HUES64 (cell line): ENCODE measurements at regions not wholly inside any gene's neighbourhood (a gene's known extent, or its start where the extent isn't known, plus 50 kb on each side); places are given as distances from the start of the nearest gene placed in this dataset.

Experiments
- H3K27ac ChIP-seq: 2 replicates; pipeline ENCODE4 v1.7.0; 2013; ENCODE audit warnings: low read depth, low read length, inconsistent platforms
- H3K27me3 ChIP-seq: 2 replicates; pipeline ENCODE4 v1.6.1; 2013; ENCODE audit warnings: mild to moderate bottlenecking, low read length; ENCODE audit not compliant: insufficient read depth
- H3K36me3 ChIP-seq: 2 replicates; pipeline ENCODE4 v1.6.1; 2013; ENCODE audit warnings: mild to moderate bottlenecking, low read length; ENCODE audit not compliant: insufficient read depth
- H3K4me1 ChIP-seq: 2 replicates; pipeline ENCODE4 v1.6.1; 2013; ENCODE audit warnings: mild to moderate bottlenecking, low read length, moderate library complexity; ENCODE audit not compliant: insufficient read depth
- H3K4me3 ChIP-seq: 2 replicates; pipeline ENCODE4 v1.5.1; 2013; ENCODE audit warnings: mild to moderate bottlenecking, low read length, moderate library complexity
- H3K9ac ChIP-seq: 2 replicates; pipeline ENCODE4 v1.6.1; 2013; ENCODE audit warnings: mild to moderate bottlenecking, low read depth, low read length
- H3K9me3 ChIP-seq: 2 replicates; pipeline ENCODE4 v1.6.1; 2013; ENCODE audit warnings: low read depth, low read length; ENCODE audit not compliant: insufficient read depth
- WGBS: fragments of 150-250, 120-280 bp; methylation state at CpG from one replicate; pipeline ENCODE4 v1.1.7; 2013; ENCODE audit warnings: missing lambda C conversion rate; 5-methylcytosine and 5-hydroxymethylcytosine counted together

DNA sequence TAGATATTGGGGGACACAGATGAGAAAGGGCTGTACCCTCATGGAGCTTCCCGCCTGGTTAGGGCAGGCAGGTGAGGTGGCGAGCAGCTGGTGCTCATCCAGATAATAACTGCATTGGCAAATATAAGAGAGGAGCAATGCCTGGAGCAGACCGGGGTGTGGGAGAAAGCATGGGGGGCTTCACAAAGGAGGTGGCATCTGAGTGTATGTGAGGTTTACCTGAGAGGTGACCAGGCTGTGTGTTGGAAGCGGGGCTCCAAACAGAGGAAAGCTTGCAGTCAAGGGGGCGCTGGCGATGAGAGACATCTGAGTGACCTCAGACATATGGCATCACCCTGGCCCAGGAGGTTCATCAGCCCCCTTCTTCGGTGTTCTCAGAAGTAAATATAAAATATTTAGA lies 72.1 kb upstream of the PMEPA1 start:
- Histone ChIP-seq H3K27ac (no peak overlapping the region), H3K9ac (no peak overlapping the region)

DNA sequence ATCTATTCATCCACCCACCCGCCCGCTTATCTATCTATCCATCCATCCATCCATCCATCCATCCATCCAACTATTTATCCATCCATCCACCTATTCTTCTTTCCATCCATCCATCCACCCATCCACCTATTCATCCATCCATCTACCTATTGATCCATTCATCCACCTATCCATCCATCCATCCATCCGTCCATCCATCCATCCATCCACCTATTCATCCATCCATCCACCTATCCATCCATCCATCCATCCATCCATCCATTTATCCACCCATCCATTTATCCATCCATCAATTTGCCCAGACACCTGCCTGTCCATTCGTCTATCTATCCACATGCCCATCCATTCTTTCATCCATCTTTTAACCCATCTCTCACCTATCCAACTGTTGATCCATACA lies 71.1 kb upstream of the PMEPA1 start:
- Histone ChIP-seq H3K27me3 (no peaks in the 10 kb centered on the region), H3K9me3 (no peaks in the 10 kb centered on the region), H3K27ac (no peak overlapping the region), H3K36me3 (no peaks in the 10 kb centered on the region), H3K4me3 (no peak overlapping the region), H3K9ac (no peak overlapping the region), H3K4me1 (peaks cover 3% of the 10 kb centered on the region; the same call in 1 of the 2 replicates)
- WGBS, result 93% methylated on average over 4 of the region's 4 CpGs

More for the DNA sequence above, 72.1 kb upstream of the PMEPA1 start:
- Histone ChIP-seq H3K27me3 (no peaks in the 10 kb centered on the region), H3K4me3 (no peak overlapping the region), H3K4me1 (peaks cover 3% of the 10 kb centered on the region; the same call in 1 of the 2 replicates), H3K9me3 (no peaks in the 10 kb centered on the region), H3K36me3 (no peaks in the 10 kb centered on the region)
- 89% methylated on average over 7 of the region's 7 CpGs for WGBS

DNA sequence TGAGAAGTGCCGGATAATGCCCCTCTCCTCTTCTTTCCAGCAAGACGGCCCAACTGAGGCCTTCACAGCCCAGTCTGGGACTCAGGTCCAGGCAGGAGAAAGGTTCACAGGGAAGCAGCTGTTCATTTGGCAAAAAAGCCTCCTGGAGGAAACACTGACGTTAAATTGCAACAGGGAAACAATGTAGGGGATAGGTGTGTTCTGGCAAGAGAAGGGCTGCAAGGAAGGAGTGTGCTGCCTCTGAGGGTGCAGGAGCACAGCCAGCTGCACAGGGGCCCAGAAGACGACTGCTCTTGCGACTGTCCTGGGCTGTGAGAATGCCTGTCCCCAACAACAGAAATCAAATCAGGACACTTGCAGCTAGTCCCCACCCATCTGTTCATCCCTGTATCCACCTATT lies 70.6 kb upstream of the PMEPA1 start:
- no peaks in the 10 kb centered on the region for H3K27me3 ChIP-seq
- H3K9ac ChIP-seq, result no peak overlapping the region
- 93% methylated on average over 5 of the region's 5 CpGs for WGBS
- no peak overlapping the region for H3K27ac ChIP-seq
- H3K36me3 ChIP-seq, result no peaks in the 10 kb centered on the region
- H3K4me3 ChIP-seq, result no peak overlapping the region
- H3K9me3 ChIP-seq, result no peaks in the 10 kb centered on the region
- H3K4me1 ChIP-seq, result peaks cover 3% of the 10 kb centered on the region; the same call in 1 of the 2 replicates

DNA sequence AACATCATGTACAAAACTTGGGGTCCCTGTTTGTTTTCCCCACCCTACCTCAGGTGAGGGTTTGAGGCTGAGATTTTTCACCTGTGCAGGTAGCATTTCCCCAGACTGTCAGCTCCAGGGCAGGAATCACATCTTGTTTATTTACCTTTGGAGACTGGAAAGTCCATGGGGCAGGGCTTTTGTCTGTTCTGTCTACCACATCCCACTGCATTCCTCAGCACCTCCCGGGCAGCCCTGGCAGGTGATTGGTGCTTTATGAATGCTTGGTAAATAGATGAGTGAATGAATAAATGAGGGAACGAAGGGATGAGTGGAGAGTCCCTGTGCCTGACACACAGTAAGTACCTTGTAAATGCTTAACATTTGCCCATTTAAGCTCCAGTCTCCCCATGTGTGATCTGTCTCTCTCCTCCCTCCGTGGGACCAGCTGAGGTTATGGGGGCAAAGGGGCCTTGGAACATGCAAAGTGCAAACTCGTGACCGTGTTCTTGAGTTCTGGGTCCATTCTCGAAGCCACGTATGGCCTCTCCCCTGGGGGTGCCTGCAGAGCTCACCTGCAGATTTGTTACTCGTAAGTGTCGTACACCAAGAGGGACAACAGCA lies 69.7 kb upstream of the PMEPA1 start:
- WGBS, result 81% methylated on average over 9 of the region's 9 CpGs
- Histone ChIP-seq H3K4me3 (no peak overlapping the region), H3K9ac (no peak overlapping the region), H3K27me3 (no peaks in the 10 kb centered on the region), H3K9me3 (no peaks in the 10 kb centered on the region), H3K4me1 (peaks cover 3% of the 10 kb centered on the region; the same call in 1 of the 2 replicates), H3K27ac (no peak overlapping the region), H3K36me3 (no peaks in the 10 kb centered on the region)

DNA sequence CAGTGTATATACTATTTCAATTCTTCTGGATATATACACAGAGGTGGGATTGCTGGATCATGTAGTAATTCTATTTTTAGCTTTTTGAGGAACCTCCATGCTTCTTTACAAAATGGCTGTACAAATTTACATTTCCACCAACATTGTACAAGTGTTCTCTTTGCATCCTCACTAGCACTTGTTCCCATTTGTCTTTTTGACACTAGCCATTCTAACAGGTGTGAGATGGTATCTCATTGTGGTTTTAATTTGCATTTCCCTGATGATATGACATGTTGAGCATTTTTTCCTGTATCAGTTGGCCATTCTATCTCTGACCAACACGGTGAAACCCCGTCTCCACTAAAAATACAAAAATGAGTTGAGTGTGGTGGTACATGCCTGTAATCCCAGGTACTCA lies 68.1 kb upstream of the PMEPA1 start:
- no peak overlapping the region for H3K27ac ChIP-seq
- no peaks in the 10 kb centered on the region for H3K36me3 ChIP-seq
- H3K4me3 ChIP-seq, result no peak overlapping the region
- peaks cover 4% of the 10 kb centered on the region; the same call in 1 of the 2 replicates for H3K4me1 ChIP-seq
- H3K27me3 ChIP-seq, result no peaks in the 10 kb centered on the region
- 93% methylated on average over 2 of the region's 2 CpGs for WGBS
- no peak overlapping the region for H3K9ac ChIP-seq
- H3K9me3 ChIP-seq, result no peaks in the 10 kb centered on the region

DNA sequence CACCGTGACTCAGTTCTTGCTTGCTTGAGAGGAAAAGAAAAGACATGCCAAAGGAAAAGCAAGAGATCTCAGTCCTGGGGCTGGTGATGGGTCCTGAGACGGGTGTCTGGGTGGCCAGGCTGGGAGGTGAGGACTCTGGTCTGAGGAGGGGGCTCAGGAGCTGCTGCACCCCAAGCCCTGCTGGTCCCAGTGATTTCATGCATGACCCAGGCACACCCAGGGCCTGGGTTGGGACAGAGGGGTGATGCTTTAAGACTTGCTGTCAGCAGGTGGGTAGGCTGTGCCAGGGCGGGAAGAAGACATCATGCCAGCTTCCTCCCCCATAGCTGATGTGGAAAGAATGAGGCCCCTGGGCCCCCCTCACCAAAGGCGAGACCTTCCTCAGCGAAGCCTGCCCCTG lies 65.1 kb upstream of the PMEPA1 start:
- Histone ChIP-seq H3K9me3 (no peaks in the 10 kb centered on the region), H3K27me3 (no peaks in the 10 kb centered on the region), H3K9ac (no peak overlapping the region), H3K4me3 (no peak overlapping the region), H3K36me3 (no peaks in the 10 kb centered on the region), H3K4me1 (peaks cover 8% of the 10 kb centered on the region; the same call in 1 of the 2 replicates), H3K27ac (no peak overlapping the region)
- WGBS, result 94% methylated on average over 5 of the region's 5 CpGs

DNA sequence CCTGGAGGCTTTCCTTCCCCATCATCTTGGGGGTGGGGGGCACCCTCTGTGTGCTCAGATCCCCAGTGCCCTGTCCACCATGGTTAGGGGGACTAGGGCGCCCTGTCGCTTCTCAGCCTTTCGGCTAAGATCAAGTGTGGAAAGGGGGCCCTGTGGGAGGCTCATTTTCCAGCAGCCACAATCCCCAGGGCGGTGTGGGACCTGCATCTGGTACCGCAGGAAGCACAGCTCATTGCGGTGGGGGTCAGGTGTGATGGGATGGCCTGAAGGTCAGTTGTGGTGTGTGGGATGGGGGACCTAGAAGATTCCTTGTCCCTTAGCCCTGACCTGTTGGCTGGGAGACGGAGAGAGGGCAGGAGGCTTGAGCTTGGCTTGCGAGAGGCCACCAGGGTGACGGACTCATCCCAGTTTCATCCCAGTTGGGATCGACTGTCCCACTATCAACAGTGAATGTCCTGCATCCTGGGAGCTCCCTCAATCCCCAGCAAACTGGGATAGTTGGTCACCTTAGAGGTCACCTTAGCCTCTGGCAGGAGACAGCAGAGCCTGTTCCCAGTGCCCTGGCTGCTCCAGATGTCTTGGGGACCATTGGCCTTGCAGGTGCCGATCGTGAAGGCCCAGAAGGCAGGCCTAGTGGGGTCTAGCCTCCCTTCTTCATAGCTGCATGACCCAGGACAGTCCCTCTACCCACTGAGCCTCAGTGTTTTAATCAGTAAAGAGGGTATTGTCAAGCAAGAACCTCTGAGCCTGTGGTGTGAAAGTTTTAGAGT lies 64.5 kb upstream of the PMEPA1 start:
- no peak overlapping the region for H3K27ac ChIP-seq
- no peaks in the 10 kb centered on the region for H3K27me3 ChIP-seq
- H3K4me3 ChIP-seq, result no peak overlapping the region
- peaks cover 8% of the 10 kb centered on the region; the same call in 1 of the 2 replicates for H3K4me1 ChIP-seq
- H3K9me3 ChIP-seq, result no peaks in the 10 kb centered on the region
- H3K9ac ChIP-seq, result no peak overlapping the region
- WGBS, result 97% methylated on average over 12 of the region's 12 CpGs
- H3K36me3 ChIP-seq, result no peaks in the 10 kb centered on the region

DNA sequence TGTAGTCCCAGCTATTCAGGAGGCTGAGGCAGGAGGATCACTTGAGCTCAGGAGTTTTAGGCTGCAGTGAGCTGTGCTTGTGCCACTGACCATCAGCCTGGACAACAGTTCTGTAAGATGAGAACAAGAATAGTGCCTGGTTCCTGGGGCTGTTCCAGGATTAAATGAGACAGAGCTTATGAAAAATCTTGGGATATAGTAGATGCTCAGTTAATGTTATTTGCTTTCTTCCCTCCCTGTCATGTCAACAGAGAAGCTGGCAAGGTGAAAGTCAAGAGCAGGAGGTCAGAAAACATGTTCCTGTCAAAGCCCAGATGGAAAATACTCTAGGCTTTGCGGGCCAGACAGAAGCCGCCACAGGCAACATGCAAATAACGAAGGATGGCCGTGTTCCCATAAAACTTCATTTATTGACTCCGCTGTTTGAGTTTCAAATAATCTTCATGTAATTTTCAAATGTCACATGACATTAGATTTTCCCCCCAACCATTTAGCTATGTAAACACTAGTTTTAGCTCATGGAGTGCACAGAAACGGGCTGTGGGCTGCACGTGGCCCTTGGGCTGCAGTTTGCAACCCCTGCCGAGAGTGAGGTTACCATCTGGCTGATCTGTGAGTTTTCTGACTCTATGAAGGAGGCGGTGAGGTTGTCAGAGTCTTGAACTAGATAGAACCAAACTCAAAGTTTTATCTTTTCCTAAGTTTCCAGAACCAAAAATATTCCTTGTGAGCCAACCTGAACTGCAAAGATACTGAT lies 63.4 kb upstream of the PMEPA1 start:
- Histone ChIP-seq H3K27me3 (no peaks in the 10 kb centered on the region), H3K9me3 (no peaks in the 10 kb centered on the region), H3K27ac (no peak overlapping the region), H3K36me3 (no peaks in the 10 kb centered on the region), H3K4me1 (peaks cover 7% of the 10 kb centered on the region; the same call in 1 of the 2 replicates), H3K9ac (no peak overlapping the region), H3K4me3 (no peak overlapping the region)
- 86% methylated on average over 9 of the region's 9 CpGs for WGBS

DNA sequence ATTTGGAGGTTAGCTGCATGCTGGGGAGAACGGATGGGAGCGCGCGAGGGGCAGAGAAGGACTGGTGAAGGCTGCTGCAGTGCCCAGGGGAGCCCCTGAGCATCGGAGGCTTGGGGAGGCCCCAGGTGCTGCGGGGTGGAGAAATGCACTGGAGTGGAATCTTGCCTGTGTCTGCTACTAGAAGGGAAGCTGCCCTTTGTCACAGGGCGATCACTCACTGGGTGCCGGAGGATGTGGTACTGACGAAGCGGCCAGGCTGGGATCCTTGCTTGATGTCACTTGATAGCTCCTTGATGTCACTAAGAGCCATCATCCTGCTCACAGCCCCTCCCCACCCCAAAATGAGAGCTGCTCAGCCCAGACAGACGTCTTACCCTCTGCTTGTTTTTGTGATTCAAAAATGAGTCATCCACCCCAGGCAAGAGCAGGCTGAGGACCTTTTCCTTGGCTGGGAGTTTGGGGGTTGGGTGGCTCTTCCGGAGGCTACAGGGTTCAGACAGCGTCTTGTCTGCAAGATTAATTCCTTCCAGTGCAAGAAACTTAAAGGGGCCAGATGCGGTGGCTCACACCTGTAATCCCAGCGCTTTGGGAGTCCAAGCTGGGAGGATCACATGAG lies 62.6 kb upstream of the PMEPA1 start:
- H3K27ac ChIP-seq, result no peak overlapping the region
- no peak overlapping the region for H3K9ac ChIP-seq

DNA sequence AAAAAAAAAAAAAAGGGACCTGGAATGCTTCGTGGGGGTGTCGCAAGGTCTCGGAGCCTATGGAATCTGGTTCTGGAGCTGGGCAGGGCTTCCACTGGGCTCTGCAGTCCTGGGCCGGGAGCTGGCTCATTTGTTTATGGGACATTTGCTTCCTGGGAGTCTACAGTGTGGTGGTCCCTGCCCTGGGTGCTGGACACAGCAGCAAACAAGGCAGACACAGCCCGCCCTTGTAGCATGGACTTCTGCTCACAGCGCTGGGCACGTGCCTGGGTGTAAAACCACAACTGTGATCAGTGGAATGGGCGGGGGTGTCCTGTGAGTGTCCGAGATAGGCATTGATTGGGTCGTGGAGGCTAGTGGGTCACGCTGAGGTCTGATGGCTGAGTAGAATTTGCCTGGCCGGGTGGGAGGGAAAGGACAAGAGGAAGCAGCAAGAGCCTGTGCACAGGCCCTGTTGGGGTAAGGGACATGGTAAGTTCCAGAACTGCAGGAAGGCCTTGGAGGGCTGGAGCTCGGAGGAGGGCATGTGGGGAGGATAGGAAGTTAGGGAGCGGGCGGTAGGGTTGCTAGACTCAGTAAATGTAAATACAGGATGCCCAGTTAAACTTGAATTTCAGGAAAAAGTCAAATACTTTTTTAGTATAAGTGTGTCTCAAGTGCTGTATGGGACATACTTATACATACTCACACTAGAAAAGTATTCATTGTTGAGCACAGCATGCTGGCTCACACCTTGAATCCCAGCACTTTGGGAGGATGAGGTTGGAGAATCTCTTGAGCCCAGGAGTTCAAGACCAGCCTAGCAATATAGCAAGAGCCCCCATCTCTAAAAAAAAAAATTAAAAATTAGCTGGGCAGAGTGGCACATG lies 61.3 kb upstream of the PMEPA1 start:
- no peak overlapping the region for H3K27ac ChIP-seq
- no peaks in the 10 kb centered on the region for H3K36me3 ChIP-seq
- H3K9ac ChIP-seq, result no peak overlapping the region
- WGBS, result 84% methylated on average over 15 of the region's 15 CpGs
- peaks cover 12% of the 10 kb centered on the region; the same call in 1 of the 2 replicates for H3K4me1 ChIP-seq
- H3K4me3 ChIP-seq, result no peak overlapping the region
- H3K9me3 ChIP-seq, result no peaks in the 10 kb centered on the region
- no peaks in the 10 kb centered on the region for H3K27me3 ChIP-seq

More for the DNA sequence above, 62.6 kb upstream of the PMEPA1 start:
- H3K36me3 ChIP-seq, result no peaks in the 10 kb centered on the region
- no peak overlapping the region for H3K4me3 ChIP-seq
- no peaks in the 10 kb centered on the region for H3K9me3 ChIP-seq
- peaks cover 12% of the 10 kb centered on the region; the same call in 1 of the 2 replicates for H3K4me1 ChIP-seq
- no peaks in the 10 kb centered on the region for H3K27me3 ChIP-seq
- 37% methylated on average over 15 of the region's 15 CpGs for WGBS
